NCI-H748 treated with DMSO at 0.1 percent for 48 hours (cell line): ENCODE measurements at regions not wholly inside any gene's neighbourhood (a gene's known extent, or its start where the extent isn't known, plus 50 kb on each side); places are given as distances from the start of the nearest gene placed in this dataset.
A peak's percentile ranks its signal among the peaks of the same experiment; 100 is the strongest.

Source experiments
- DNase-seq: peaks from one replicate; lab custom pipeline; 2025; lab: John Stamatoyannopoulos, UW

DNA sequence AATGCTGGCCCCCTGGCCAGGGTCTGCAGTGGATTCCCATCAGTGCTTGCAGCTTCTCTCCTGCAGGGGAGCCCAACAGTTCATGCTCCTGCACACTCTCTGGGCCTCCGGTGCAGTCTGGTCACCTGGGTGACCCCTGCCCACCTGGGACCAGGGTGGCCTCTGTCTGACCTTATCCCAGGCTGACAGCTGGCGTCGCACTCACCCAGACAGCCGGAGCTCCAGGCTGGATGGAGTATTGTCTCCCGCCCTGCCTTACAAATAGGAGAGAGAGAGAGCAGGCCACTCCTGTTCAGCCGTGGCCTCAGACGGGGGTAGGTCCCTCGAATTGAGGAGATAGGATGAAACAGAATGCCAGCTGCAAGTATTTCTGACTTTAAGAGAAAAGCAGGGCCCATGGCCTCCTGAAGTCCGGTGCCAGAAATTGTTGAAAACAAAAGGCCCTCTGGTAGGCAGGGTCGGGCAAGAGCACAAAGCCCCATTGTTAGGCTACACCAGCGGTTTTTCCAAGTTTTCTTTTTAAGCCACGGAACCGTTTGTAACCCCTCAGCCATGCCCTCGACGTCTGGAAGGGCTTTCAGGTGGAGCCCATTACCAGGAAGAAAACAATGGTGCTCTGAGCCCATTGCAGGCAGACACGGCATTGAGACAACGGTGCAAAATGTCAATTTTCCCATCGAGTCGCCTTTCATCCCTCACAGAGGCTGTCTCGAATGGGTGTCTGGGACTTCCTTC, 258.4 kb downstream of the BCL11A start:
- DNase-seq, result no peak

DNA sequence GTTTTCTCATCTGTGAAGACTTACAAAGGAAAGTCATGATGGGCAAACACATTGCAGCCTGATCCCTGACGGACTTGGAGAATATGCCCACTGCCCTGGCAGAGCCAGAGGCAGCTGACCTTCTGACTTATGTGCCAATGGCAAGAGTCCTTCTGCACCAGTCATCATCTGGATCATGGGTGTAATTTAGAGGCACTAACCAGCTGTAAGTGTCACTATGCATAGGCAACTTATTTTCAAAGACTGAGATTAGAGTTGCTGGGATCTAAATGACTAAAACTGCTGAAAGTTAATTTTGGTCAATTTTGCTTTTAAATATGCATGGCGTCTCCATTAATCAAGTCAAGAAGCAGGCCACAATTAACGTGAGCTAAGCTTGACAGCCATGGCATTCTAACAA, 261.2 kb downstream of the BCL11A start:
- DNase-seq, result no peak

DNA sequence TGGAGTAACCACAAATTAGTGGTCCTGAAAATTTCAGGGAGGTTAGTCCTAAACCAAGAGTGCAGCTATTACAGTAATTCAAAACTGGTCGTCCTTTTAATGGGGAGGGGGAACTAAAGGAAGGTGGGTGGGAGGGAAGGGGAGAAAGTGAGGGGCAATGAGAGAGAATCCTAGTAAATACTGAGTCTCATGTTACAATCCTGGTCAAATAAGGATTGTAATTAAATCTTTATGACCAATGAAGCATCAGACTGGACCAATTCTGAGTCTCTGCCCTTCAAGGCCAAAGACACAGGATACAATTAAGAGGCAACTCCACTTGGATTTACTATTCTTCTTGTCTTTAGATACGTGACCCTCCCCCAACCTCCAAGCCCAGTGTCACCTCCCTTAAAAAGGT, 262.9 kb downstream of the BCL11A start:
- no peak for DNase-seq

DNA sequence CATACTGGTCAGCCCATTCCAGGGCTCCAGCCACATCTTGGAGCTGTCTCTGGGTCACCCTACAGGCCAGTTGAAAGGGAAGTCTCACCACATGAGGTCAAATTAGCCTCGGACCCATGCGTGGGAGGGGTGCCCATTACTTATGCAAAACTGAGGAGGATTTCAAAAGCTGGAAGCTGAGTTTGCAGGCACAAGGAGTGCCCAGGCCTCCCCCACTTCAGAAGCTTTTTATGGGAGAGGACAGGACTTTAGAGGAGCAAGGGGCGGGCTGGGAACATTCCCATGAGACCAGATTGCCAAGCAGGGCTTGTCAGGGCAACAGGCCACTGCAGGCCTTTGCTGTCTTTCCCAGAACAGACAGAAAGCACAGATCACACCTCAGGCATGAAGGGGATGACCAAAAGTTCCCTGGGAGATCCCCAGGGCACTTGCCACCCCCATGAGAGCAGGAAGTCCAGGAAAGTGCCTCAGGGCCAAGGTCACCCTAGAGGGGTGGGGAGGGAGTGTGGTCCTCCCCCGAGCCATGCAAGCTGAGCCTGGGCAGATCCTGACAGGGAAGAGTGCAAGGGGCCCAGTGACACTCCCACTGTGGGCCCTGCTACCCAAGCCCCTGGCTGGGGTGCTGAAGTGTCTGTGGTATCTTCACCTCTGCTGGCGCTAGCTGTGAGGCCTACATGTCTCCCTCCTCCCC, 267.7 kb downstream of the BCL11A start:
- DNase-seq, result no peak

DNA sequence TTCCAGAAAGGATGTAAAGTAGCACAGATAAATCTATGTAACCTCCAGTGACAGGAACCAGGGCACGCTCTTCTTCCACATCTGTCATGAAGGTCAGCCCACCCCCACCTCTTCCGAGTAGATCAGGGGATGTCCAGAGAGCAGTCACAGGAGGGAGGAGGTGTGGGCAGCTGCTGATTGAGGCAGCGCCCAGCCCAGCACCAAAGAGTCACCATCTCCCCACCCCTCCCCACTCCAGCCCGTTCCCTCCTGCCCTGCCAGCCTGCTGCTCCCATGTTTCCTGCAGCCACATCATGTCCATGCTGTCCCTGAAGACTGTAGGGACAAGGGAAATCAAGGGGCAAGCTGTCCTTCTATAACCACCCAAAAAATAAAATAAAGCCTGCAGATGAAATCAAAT, 269.8 kb downstream of the BCL11A start:
- no peak for DNase-seq

DNA sequence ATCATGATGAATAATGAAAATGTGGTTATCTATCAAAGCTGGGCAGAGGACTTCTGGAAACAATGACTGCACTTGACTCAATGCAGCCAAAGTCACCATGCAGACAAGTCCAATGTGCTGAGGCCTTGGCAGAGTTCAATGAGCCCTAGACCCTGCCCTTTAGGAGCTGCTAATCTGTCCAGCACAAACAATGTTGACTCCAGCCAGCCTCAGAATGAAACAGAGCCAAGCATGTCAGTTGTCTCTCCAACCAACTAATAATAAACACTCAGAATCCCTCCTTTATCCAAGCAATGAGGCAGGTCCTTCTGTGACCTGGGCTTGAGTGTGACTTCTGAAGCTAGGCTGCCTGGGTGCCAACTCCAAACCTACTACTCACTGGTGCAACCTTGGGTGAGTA, 270.6 kb downstream of the BCL11A start:
- no peak for DNase-seq

DNA sequence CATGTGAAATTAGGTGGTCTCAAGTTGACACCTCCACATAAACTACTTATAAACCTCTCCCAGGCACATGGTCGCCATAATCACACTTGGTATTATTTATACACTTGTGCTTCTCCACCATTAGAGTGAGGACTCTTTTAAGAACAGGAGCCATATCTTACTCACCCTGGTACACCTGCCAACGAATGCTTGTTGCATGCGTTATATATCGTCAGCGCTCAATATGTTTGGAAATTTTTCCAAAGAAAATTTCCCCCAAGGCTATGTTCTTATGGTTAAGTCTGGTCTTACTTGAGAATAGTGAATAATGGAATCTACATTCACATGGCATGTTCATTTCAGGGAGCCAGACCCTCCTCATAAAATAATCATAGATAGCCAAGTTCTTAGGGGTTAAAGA, 271.7 kb downstream of the BCL11A start:
- DNase-seq, result no peak

DNA sequence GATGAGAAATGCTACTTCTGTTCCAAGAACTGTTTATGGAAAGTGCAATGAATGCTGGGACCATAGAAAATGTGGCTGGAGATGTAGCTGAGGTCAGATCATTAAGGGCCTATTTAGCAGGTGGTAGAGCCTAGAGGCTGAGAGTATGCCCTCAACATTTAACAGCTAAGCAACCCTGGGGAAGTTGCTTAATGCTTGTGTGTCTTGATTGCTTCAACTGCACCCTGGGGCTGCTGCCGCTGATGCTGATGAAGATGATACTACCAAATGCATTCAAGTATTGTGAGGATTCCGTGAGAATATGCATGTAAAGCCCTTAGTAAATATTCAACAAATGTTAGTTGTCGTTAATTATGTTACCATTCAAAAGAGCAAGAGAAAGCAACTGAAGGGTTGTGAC, 273.2 kb downstream of the BCL11A start:
- DNase-seq, result no peak

DNA sequence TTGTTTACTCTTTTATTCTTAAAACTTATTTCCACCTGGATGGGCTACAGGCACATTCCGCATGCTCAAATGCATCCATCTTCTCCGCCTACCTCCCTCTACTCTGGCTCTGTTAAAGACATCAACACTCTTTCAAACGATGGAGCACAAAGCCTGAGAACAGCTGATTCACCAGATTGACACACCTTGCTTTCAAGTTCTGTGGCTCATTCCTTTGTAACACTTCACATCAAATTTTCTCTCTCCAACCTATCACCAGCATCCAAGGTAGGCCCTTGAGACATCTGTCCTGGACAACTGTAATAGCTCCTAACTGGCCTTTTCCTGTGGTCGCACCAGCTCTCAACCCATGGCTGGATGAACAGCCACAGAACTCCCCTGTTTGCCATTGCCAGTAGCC, 274.5 kb downstream of the BCL11A start:
- no peak for DNase-seq

DNA sequence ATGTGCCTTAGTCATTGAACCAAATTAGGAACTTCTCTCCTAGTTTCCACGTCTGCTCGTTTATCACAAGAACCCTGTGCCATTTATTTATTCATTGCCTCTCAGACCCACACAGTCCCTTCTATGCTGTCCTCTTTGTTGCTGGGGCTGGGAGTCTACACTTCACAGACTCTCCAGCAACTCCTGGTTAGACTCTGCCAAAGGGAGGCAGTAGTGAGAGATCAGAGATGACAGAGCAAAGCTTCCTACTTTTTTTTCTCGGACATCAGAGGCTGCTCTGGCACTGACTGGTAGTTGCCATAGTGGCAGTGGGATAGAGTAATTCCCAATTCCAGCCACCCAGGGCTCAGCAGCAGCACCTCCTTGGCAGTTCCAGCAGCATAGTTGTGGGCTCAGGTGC, 277.5 kb downstream of the BCL11A start:
- no peak for DNase-seq

DNA sequence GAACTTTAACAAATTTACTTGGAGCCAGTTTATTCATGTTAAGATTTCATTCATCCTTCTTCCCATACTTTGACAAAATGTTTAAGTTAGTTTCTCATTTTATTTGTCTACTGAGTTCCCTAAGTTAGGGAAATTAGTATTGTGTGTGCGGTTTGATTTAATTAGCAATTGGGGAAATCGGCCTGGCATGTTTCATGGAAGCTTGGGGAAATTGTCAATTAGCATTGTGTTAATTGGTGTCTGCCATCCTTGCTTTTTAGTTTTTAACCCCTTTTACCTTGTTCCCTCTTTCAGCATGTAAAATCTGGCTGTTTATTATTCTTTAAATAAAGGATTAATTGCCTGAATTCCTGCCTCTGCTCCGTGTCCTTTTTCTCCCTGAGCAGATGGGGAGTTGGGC, 279.6 kb downstream of the BCL11A start:
- no peak for DNase-seq

DNA sequence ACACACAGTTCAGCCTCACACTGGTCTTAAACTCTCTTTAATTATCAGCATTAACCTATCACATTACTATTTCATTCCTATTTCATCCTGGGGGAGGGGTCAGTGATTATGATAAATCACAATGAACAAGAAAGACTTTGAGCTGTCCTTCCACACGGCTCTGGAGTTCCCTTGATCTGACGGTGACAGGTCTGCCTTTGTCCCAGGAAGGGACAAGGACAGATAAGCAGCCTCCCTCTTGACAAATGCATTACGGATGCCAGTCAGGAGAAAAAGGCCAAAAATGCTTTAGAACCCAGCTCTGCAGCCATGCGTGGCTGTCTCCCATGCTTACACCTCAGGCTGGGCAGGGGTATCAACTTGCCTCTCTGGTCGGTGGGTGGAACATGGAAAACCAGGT, 281.7 kb downstream of the BCL11A start:
- DNase-seq, result no peak

DNA sequence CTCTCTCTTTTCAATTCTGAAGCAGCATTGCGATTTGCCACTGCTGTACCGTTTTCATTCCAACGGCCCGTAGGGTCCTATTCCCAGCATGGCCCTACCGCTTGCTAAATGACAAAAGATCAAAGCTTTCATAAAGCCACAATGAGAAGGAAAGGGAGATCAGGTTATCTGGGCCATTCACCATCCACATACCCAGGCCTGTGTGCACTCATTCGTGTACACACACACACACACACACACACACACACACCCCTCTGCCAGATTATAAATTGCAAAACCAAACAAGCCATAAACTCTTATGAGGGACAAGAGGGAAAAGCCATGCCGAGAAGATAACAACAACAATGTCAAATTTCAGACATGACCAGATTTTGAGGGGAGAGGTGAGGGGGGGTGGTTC, 282.3 kb downstream of the BCL11A start:
- DNase-seq, result no peak

DNA sequence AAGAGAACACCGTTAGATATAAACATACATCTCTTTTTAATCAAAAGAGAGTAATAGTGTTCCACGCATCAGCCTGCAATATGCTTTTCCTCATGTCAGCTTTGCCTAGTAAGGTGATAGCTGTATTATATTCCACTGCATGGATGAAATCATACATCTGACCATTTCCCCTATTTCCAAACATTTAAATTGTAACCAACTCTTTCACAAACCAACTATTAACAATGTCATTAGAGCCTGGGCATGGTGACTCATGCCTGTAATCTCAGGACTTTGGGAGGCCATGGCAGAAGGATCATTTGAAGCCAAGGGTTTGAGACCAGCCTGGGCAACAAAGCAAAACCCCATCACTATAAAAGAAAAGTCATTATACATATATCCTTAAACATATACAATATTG, 284.8 kb downstream of the BCL11A start:
- DNase-seq, result no peak

DNA sequence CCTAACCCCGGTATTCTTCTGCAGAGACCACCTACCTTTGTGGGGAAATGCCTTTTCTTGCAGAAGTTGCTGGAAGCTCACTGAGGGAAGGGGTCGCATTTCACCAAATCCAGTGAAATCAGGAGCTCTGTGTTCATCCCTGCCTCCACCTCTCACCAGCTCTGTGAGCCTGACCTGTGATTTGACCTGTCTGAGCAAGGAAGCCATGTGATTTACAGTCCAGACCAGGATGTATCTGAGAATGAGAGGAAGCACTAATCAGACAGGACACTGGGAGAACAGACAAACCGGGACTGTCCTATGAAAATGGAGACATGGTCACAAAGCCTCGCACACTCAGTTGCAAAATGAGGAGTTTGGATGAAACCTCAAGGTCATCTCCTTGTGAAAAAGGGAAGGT, 285.4 kb downstream of the BCL11A start:
- no peak for DNase-seq

DNA sequence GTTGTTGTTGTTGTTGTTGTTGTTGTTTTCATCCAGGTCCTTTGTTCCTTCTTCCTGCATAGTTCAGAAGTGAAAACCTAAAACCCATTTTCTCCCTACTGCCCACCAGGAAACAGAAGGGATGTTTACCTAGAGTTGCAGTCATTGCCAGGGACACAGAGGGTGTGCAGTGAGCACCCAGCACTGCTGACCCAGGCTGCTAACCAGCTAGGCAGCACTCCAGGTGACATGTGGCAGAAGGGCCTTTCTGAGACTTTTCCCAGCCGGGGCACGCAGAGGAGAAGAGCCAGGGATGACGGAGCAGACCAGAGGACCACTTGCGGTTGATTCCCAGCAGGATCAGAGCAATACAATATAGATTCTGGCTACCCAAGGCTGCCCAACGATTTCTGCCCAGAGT, 286.3 kb downstream of the BCL11A start:
- DNase-seq, result no peak

DNA sequence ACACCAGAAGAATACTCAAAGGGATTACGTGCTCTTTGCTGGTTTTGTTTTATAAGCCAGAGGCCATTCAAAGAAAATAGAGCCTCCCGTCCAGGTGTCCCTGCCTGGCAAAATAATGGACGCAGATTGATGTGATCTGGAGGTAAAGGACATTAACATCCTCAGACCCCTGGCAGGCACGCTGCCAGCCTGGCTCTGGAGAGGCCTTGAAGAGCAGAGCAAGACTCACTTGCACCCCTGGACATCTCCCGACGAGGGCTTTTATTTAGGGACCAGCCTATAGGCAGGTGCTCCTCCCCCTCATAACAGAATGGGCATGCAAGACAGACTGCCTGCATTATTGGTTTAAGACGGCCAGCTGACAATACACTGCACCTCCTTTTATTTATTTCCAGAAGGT, 291.3 kb downstream of the BCL11A start:
- DNase-seq, result peak; percentile 19

DNA sequence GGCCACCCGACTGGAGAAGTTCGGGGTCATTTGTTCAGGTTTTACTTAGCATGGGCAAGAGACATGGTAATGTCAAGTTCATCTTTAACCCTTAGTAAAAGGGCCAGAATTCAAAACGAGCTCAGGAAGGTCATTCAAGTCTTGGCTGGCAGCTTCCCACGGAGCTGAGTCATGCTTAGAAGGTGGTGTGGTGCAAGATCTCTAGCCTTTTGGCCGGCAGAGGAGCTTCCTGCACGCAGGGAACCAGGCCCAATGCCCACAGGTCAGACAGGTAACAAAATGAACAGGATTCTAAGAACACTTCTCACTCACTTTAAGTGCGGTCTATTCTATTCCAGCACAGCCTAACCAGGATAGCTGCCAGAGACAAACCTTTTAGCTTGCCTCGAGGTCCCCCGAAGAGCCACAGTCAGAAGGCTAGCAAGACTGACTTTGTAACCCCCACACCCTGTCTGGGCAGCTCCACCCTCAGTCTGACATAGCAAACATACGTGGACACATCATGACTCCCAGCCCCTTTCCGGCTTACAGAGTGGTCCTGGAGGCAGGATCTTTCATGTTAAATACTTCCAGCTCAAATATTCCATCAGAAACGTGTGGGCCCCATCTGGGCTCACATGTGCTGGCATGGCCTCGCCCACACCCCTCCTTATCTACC, 292.7 kb downstream of the BCL11A start:
- no peak for DNase-seq

DNA sequence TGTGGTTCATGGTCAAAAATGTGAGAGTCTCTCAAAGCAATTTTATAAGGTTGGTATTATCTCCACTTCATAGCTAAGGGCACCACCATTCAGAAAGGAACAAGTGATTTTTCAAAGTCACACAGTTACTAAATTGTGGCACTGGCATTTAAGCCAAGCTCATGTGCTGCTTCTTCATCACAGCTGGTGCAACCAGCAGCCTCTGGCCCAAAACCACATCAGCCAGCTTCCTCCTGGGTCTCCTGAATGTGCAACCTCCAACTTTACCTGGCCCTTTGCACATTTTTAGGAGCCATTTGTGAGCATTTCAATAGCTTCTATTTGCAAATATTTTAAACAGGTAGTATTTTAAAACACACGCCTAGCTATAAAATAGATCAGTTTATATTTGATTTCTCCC, 293.7 kb downstream of the BCL11A start:
- DNase-seq, result no peak

DNA sequence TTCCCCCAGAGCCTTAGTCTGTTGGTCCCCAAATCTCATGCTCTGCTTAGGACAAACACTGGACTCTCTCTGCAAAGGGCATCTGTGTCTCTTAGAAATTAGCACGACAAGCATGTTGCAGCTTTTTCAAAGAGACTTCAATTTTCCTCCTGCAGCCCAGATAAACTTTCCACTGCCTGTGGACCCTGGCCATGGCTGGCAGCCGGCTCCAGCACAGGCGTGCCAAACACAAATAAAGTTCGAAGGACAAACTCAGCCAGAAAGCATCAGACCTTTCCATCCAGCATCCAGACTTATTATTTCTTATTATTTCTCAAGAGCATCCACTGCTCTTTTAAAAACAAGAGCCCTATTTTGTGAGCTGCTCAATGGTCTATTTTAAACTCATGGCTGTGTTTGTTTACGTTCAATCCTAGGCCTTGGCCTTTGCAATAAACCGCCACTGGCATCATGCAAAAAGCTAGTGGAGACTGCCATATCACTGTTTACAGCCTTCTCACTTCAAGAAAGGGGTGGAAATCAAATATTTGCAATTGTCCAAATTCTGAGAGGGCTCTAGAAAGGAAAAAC, 300.8 kb downstream of the BCL11A start:
- DNase-seq, result no peak

DNA sequence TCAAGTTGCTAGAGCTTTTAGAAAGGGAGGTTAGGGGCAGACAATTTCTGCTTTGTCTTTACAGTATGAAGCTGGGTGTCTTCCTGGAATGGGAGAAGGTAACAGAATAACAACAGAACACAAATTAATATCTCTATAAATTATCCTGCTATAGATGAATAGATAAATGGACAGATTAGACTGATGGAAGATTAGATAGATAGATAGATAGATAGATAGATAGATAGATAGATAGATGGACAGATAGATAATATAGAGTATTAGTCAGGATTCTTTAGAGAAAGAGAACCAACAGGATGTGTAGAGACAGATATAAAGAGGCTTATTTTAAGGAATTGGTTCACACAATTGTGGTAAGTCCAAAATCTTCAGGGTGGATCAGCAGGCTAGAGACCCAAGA, 302.2 kb downstream of the BCL11A start:
- DNase-seq, result no peak

DNA sequence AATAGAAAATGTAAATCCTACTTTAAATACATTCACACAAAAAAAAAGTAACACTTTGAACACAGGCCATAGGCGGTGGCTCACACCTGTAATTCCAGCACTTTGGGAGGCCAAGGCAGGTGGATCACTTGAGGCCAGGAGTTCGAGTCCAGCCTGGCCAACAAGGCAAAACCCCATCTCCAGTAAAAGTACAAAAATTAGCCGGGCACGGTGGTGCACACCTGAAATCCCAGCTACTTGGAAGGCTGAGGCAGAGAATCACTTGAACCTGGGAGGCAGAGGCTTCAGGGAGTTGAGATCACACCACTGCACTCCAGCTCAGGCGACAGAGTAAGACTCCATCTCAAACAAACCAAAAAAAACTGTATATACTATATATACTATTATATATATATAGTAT, 303.6 kb downstream of the BCL11A start:
- DNase-seq, result no peak

DNA sequence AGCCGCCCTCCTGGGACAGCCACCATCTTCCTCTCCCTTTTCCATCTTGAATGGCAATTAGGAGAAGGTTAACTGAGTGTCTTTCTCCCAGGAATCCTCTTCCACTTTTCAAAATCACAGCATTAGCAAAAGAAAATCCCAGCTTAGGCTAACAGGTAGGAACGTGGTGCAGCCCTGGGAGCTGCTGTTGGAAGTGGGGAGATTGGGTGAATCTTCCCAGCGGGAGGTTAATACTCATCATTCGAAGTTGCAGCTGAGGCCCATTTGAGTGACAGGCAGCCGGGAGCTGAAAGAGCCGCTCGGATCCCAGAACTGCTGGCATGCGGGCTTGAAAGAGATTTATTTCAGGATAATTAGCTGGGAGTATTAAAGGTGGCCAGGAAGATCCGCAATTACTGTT, 306.0 kb downstream of the BCL11A start:
- DNase-seq, result no peak
